GM19328 (cell line): ENCODE measurements at regions not wholly inside any gene's neighbourhood (a gene's known extent, or its start where the extent isn't known, plus 50 kb on each side); places are given as distances from the start of the nearest gene placed in this dataset.

Source experiments
- ATAC-seq: cut with Tn5 transposase; IDR thresholded peaks from one replicate; pipeline ENCODE4 v1.9.1; 2021; ENCODE audit warnings: mild to moderate bottlenecking, moderate library complexity; ENCODE audit not compliant: unreplicated experiment

- no peak for ATAC-seq
Measured at GRCh38 chr2:19785867-19786266, 115.9 kb downstream of the TTC32 start.

- no peak for ATAC-seq
Measured at GRCh38 chr2:19785447-19785846, 116.3 kb downstream of the TTC32 start.

GRCh38 chr2:19784456-19784855 is 117.3 kb downstream of the TTC32 start:
- ATAC-seq, result no peak

- no peak for ATAC-seq
Measured at GRCh38 chr2:19783935-19784334, 117.8 kb downstream of the TTC32 start.

GRCh38 chr2:19776941-19777514 is 124.8 kb downstream of the TTC32 start:
- no peak for ATAC-seq

GRCh38 chr2:19775838-19776237 is 125.9 kb downstream of the TTC32 start:
- ATAC-seq, result no peak

- no peak for ATAC-seq
Measured at GRCh38 chr2:19775315-19775714, 126.5 kb downstream of the TTC32 start.

- no peak for ATAC-seq
Measured at GRCh38 chr2:19774805-19775176, 127.0 kb downstream of the TTC32 start.

GRCh38 chr2:19772981-19773380 is 128.8 kb downstream of the TTC32 start:
- no peak for ATAC-seq

GRCh38 chr2:19769513-19769912 is 132.3 kb downstream of the TTC32 start:
- ATAC-seq, result no peak

- ATAC-seq, result no peak
Measured at GRCh38 chr2:19767899-19768298, 133.9 kb downstream of the TTC32 start.

GRCh38 chr2:19764998-19765397 is 136.8 kb downstream of the TTC32 start:
- no peak for ATAC-seq

- no peak for ATAC-seq
Measured at GRCh38 chr2:19763731-19764130, 138.1 kb downstream of the TTC32 start.

- no peak for ATAC-seq
Measured at GRCh38 chr2:19762959-19763605, 138.7 kb downstream of the TTC32 start.

GRCh38 chr2:19762142-19762541 is 139.6 kb downstream of the TTC32 start:
- no peak for ATAC-seq

GRCh38 chr2:19759880-19760279 is 141.9 kb downstream of the TTC32 start:
- no peak for ATAC-seq

- no peak for ATAC-seq
Measured at GRCh38 chr2:19758658-19759057, 143.1 kb downstream of the TTC32 start.

GRCh38 chr2:19757586-19757985 is 144.2 kb downstream of the TTC32 start:
- no peak for ATAC-seq

- no peak for ATAC-seq
Measured at GRCh38 chr2:19754907-19755306, 146.9 kb downstream of the TTC32 start.

- ATAC-seq, result no peak
Measured at GRCh38 chr2:19753818-19754217, 148.0 kb downstream of the TTC32 start.

GRCh38 chr2:19753314-19753713 is 148.5 kb downstream of the TTC32 start:
- no peak for ATAC-seq

- ATAC-seq, result no peak
Measured at GRCh38 chr2:19752500-19752899, 149.3 kb downstream of the TTC32 start.

- no peak for ATAC-seq
Measured at GRCh38 chr2:19751631-19752030, 150.2 kb downstream of the TTC32 start.
